Activated naive CD4-positive, alpha-beta T cell treated with anti-CD3 and anti-CD28 coated beads, Interleukin-2, amount 50 U/mL, for 24 hours (primary cell): ENCODE measurements at regions not wholly inside any gene's neighbourhood (a gene's known extent, or its start where the extent isn't known, plus 50 kb on each side); places are given as distances from the start of the nearest gene placed in this dataset.

Experiments
- H3K27ac Mint-ChIP-seq: one replicate; pipeline ENCODE4 v1.8.0; 2021; ENCODE audit warnings: mild to moderate bottlenecking, mixed read lengths
- H3K27me3 Mint-ChIP-seq: one replicate; pipeline ENCODE4 v1.8.0; 2021; ENCODE audit warnings: mixed read lengths
- H3K36me3 Mint-ChIP-seq: one replicate; pipeline ENCODE4 v1.8.0; 2021; ENCODE audit warnings: mixed read lengths
- H3K4me1 Mint-ChIP-seq: one replicate; pipeline ENCODE4 v1.8.0; 2021; ENCODE audit warnings: mixed read lengths
- H3K4me3 Mint-ChIP-seq: one replicate; pipeline ENCODE4 v1.8.0; 2021; ENCODE audit warnings: mild to moderate bottlenecking, mixed read lengths
- H3K9me3 Mint-ChIP-seq: one replicate; pipeline ENCODE4 v1.8.0; 2021; ENCODE audit warnings: mixed read lengths

DNA sequence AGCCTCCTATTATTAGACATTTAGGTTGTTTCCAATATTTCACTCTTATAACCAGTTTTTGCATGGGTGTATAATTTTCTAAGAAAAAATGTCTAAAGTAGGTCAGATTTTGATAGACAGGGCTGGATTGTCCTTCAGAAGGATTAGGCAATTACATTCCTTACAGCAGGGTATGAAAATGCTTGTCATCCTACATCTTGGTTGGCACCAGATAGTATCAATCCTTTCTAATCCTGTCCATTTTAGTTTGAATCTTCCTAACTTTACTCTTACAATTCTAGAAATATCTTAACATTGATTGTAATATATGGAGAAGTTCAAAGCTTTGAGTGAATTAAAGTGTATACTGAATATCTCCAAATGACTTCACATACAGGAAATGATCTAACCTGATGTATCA lies 63.0 kb upstream of the ZBED5 start:
- Mint-ChIP-seq H3K36me3 (no peaks in the 10 kb centered on the region), H3K4me1 (no peaks in the 10 kb centered on the region), H3K27ac (no peak overlapping the region), H3K27me3 (peaks cover 2% of the 10 kb centered on the region), H3K4me3 (no peak overlapping the region), H3K9me3 (peaks cover 9% of the 10 kb centered on the region)

DNA sequence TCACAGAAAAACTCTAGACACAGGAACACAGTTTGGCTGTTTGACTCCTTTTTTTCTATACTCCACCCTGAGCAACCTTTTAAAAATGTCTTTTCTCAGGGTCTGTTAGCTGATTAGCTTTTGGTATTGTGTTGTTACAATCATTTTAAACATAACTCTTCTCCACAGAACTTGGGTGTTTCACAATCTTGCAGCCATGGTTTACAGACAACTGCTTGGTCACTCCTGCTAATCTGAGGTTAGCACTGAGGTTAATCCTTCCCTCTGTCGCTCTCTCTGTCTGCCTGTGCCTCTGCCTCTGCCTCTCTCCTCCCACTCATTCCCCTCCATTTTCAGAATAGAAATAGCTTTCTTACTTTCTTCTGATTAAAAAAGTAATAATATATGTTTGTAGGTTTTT lies 62.4 kb upstream of the ZBED5 start:
- Mint-ChIP-seq H3K4me1 (no peaks in the 10 kb centered on the region), H3K4me3 (no peak overlapping the region), H3K27ac (no peak overlapping the region), H3K27me3 (peaks cover 2% of the 10 kb centered on the region), H3K36me3 (no peaks in the 10 kb centered on the region), H3K9me3 (peaks cover 9% of the 10 kb centered on the region)

DNA sequence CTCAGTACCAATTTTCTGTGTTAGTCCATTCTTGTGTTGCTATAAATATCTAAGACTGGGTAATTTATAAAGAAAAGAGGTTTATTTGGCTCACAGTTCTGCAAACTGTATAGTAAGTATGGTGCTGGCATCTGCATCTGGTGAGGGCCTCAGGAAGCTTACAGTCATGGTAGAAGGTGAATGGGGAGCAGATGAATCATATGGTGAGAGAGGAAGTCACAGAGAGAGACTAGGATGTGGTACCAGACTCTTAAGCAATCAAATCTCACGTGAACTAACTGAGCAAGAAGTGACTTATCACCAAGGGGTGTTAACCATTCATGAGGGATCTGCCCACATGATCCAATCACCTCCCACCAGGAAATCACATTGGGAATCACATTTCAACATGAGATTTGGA lies 60.8 kb upstream of the ZBED5 start:
- Mint-ChIP-seq H3K36me3 (no peaks in the 10 kb centered on the region), H3K4me3 (no peak overlapping the region), H3K4me1 (no peaks in the 10 kb centered on the region), H3K9me3 (peaks cover 9% of the 10 kb centered on the region), H3K27me3 (peaks cover 2% of the 10 kb centered on the region), H3K27ac (no peak overlapping the region)

DNA sequence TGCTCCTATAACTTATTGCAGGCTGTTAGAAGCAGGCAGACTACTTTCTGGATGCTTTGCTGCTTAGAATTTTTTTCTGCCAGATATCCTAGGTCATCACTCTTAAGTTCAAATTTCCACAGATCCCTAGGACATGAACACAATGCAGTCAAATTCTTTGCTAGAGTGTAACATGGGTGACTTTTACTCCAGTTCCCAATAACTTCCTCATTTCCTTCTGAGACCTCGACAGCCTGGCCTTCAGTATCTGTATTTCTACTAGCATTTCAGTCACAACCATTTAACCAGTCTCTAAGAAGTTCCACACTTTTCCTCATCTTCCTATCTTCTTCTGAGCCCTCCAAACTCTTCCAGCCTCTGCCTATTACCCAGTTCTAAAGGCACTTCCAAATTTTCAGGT lies 60.4 kb upstream of the ZBED5 start:
- no peaks in the 10 kb centered on the region for H3K4me1 Mint-ChIP-seq
- no peaks in the 10 kb centered on the region for H3K36me3 Mint-ChIP-seq
- H3K4me3 Mint-ChIP-seq, result no peak overlapping the region
- no peak overlapping the region for H3K27ac Mint-ChIP-seq
- peaks cover 2% of the 10 kb centered on the region for H3K27me3 Mint-ChIP-seq
- peaks cover 9% of the 10 kb centered on the region for H3K9me3 Mint-ChIP-seq

DNA sequence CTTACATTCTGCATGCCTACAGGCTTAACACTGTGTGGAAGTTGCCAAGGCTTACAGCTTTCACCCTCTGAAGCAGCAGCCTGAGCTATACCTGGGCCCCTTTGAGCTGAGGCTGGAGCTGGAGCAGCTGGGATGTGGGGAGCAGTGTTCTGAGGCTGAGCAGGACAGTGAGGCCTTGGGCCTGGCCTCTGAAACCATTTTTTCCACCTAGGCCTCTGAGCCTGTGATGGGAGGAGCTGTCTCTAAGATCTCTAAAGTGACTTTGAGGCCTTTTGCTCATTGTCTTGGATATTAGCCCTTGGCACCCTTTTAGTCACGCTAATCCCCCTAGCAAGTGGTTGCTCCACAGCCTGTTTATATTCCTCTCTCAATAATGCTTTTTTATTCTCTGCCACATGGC lies 59.9 kb upstream of the ZBED5 start:
- Mint-ChIP-seq H3K4me3 (no peak overlapping the region), H3K36me3 (no peaks in the 10 kb centered on the region), H3K4me1 (no peaks in the 10 kb centered on the region), H3K9me3 (peaks cover 9% of the 10 kb centered on the region), H3K27me3 (peaks cover 2% of the 10 kb centered on the region), H3K27ac (no peak overlapping the region)

DNA sequence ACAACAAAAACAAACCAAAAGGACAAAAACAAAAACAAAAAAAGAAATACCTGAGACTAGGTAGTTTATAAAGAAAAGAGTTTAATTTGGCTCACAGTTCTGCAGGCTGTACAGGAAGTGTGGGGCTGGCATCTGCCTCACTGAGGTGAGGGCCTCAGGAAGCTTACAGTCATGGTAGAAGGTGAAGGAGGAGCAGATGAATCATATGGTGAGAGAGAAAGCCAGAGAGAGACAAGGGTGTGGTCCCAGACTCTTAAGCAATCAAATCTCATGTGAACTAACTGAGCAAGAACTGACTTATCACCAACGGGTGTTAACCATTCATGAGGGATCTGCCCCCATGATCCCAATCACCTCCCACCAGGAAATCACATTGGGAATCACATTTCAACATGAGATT lies 58.8 kb upstream of the ZBED5 start:
- Mint-ChIP-seq H3K4me1 (no peaks in the 10 kb centered on the region), H3K4me3 (no peak overlapping the region), H3K36me3 (no peaks in the 10 kb centered on the region), H3K27ac (no peak overlapping the region), H3K9me3 (peaks cover 9% of the 10 kb centered on the region), H3K27me3 (peaks cover 2% of the 10 kb centered on the region)

DNA sequence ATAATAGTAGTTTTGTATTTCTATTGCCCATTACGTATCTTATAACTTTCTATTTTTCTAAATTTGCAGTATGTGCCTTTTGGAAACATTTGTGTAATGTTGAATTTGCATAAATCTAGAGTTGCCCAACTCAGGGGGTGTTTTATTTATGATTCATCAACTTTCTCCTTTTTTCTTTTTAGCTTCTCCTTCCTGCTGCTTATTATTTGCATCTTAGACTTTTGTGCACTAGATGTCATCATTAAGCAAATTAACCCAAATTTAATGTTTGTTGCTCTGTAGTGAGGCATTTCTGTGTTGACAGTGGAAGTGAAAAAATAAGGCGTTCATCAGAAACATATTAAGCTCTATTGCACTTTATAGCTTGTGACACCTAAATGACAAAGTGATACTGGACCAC lies 56.2 kb upstream of the ZBED5 start:
- H3K4me3 Mint-ChIP-seq, result no peak overlapping the region
- H3K9me3 Mint-ChIP-seq, result peaks cover 9% of the 10 kb centered on the region
- H3K27ac Mint-ChIP-seq, result no peak overlapping the region
- no peaks in the 10 kb centered on the region for H3K36me3 Mint-ChIP-seq
- H3K4me1 Mint-ChIP-seq, result no peaks in the 10 kb centered on the region
- H3K27me3 Mint-ChIP-seq, result no peaks in the 10 kb centered on the region

DNA sequence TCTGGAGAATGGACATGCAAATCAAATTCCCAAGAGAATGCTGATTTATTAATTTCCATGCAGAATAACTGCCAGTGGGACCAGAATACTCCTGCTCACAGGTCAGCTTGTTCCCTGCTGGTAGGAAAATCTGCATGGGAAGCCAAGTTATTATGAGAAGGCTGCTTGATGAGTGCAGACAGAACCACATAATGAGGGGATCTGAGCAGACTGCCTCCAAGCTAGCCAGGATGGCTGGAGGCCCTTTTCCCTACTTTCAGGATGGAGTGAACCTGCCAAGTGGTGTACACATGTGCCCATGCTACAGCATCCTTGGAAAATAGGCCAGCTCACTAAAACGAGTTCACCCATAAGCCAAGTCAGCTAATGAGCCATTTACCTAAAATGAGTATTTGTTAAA lies 55.2 kb upstream of the ZBED5 start:
- no peak overlapping the region for H3K4me3 Mint-ChIP-seq
- peaks cover 1% of the 10 kb centered on the region for H3K9me3 Mint-ChIP-seq
- no peak overlapping the region for H3K27ac Mint-ChIP-seq
- H3K4me1 Mint-ChIP-seq, result no peaks in the 10 kb centered on the region
- H3K27me3 Mint-ChIP-seq, result no peaks in the 10 kb centered on the region
- no peaks in the 10 kb centered on the region for H3K36me3 Mint-ChIP-seq

DNA sequence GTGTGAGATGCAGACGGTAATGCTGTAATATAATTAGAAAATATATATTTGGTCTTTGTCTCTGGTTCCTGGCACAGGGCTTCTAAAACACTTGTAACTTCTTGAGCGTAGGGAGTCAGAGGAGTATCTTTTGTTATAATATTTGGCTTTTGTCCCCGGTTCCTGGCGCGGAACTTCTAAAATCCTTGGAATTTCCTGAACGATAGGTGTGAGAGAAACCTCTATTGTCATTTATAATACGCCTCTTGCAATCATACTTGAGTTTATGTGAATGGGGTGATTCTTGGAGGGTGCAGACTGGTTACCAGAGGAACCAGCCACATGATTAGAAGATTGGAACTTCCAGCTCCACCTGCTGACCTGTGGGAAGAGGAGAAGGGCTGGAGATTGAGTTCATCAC lies 54.1 kb upstream of the ZBED5 start:
- H3K36me3 Mint-ChIP-seq, result no peaks in the 10 kb centered on the region
- H3K4me3 Mint-ChIP-seq, result no peak overlapping the region
- H3K27ac Mint-ChIP-seq, result no peak overlapping the region
- H3K4me1 Mint-ChIP-seq, result no peaks in the 10 kb centered on the region
- no peaks in the 10 kb centered on the region for H3K27me3 Mint-ChIP-seq
- no peaks in the 10 kb centered on the region for H3K9me3 Mint-ChIP-seq

DNA sequence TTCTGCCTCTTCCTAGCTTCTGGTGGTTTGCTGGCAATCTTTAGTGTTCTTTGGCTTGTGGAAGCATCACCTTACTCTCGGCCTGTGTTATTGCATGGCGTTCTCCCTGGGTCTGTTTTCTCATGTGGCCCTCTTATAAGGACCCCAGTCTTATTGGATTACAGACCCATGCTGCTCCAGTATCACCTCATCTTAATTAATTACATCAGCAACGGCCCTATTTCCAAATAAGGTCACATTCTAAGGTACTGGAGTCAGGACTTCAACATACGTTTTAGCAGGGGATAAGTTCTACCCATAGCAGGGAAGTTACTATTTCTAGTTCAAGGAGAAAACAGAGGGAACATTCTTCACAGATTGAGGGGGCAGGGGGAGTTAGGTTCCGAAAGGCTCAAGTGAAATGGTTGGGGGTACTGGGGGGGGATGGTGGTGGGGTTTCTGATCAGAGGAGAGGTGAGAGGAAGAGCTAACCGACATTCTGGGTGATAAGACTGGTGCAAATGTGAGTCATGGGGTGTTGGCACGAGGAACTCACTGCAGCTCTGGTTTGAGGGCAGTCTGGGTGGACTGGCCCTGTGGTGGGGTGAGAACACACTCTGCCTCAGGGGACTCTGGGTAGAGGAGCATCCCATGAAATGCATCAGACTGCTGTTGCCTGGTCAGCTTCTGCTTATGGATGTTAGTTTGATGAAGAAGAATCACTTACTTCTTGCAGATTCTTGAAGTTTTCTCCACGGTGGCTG lies 51.5 kb upstream of the ZBED5 start:
- no peaks in the 10 kb centered on the region for H3K4me1 Mint-ChIP-seq
- no peak overlapping the region for H3K27ac Mint-ChIP-seq
- no peaks in the 10 kb centered on the region for H3K36me3 Mint-ChIP-seq
- H3K9me3 Mint-ChIP-seq, result no peaks in the 10 kb centered on the region
- no peak overlapping the region for H3K4me3 Mint-ChIP-seq
- no peaks in the 10 kb centered on the region for H3K27me3 Mint-ChIP-seq

DNA sequence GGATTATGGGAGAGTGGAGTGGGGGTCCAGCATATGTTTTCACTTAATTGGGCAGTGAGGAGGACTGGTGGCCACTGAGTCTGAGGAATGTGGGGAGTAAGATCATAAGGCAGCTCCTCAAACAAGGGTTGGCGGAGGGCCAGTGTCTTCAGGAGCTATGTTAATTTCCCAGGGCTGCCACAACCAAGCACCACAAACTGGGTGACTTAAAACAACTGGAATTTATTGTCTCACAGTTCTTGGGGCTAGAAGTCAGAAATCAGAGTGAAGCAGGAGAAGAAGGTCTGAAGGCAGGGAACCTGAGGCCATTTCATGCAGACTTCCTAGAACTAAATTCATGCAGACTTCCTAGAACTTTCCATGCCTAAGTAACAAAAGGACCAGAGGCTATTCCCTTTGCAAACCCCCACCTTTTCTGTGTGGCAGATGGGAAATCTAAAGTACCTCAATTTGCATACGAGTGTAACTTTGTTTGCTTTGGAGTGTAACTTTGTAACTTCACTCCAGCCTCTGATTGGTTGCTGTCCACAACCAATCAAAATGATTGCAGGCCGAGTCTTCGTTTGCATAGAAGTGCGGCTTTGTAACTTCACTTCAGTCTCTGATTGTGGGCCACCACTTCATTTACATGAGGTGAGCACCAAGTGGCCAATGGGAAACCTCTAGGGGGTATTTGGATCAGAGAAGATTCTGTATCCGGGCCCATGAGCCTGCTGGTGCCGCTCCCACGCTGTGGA lies 50.5 kb upstream of the ZBED5 start:
- Mint-ChIP-seq H3K36me3 (no peaks in the 10 kb centered on the region), H3K4me1 (no peaks in the 10 kb centered on the region), H3K9me3 (no peaks in the 10 kb centered on the region), H3K4me3 (no peak overlapping the region), H3K27me3 (no peaks in the 10 kb centered on the region), H3K27ac (no peak overlapping the region)
